Activated CD4-positive, alpha-beta T cell treated with anti-CD3 and anti-CD28 coated beads, Interleukin-2, amount 10 ng/mL, durations not matched to agents 7 days and 5 days (primary cell): ENCODE measurements at regions not wholly inside any gene's neighbourhood (a gene's known extent, or its start where the extent isn't known, plus 50 kb on each side); places are given as distances from the start of the nearest gene placed in this dataset.

Source experiments
- CTCF ChIA-PET: fragments of 350-600 bp; sonication (Branson Sonifier 250); formaldehyde crosslinking; loops from one replicate; lab custom pipeline; 2021; ENCODE audit warnings: antibody characterized with exemption; lab: Charles Lee
- POLR2A ChIA-PET: fragments of 350-600 bp; sonication (Branson Sonifier 250); formaldehyde crosslinking; loops from one replicate; lab custom pipeline; 2021; ENCODE audit warnings: antibody characterized with exemption; lab: Charles Lee
- DNase-seq: peaks from one replicate; pipeline ENCODE4 v3.0.0-alpha.2; 2020
- H3K27ac Mint-ChIP-seq: one replicate; pipeline ENCODE4 v1.8.0; 2021; ENCODE audit warnings: mild to moderate bottlenecking, moderate library complexity, mixed read lengths
- H3K27me3 Mint-ChIP-seq: one replicate; pipeline ENCODE4 v1.8.0; 2021; ENCODE audit warnings: mixed read lengths
- H3K36me3 Mint-ChIP-seq: one replicate; pipeline ENCODE4 v1.8.0; 2021; ENCODE audit warnings: low read depth, mixed read lengths
- H3K4me1 Mint-ChIP-seq: one replicate; pipeline ENCODE4 v1.8.0; 2021; ENCODE audit warnings: mixed read lengths
- H3K4me3 Mint-ChIP-seq: one replicate; pipeline ENCODE4 v1.8.0; 2021; ENCODE audit warnings: mild to moderate bottlenecking, moderate library complexity, mixed read lengths
- H3K9me3 Mint-ChIP-seq: one replicate; pipeline ENCODE4 v1.8.0; 2021; ENCODE audit warnings: mixed read lengths

- H3K27ac Mint-ChIP-seq = no peak overlapping the region
- ChIA-PET POLR2A (no interaction called here), CTCF (interaction anchor here (1.1 kb wide), 1 partner anchor 32 kb away, joined by 3 read pairs; no protein-coding TSS in a partner anchor)
- H3K27me3 Mint-ChIP-seq = no peaks in the 10 kb centered on the region
- H3K4me3 Mint-ChIP-seq = no peak overlapping the region
- no peak for DNase-seq
- no peaks in the 10 kb centered on the region for H3K4me1 Mint-ChIP-seq
- H3K36me3 Mint-ChIP-seq = no peaks in the 10 kb centered on the region
- no peaks in the 10 kb centered on the region for H3K9me3 Mint-ChIP-seq
Measured at GRCh38 chr3:148083526-148084182, 614.0 kb upstream of the AGTR1 start.

- Mint-ChIP-seq H3K27me3 (no peaks in the 10 kb centered on the region), H3K9me3 (no peaks in the 10 kb centered on the region), H3K36me3 (no peaks in the 10 kb centered on the region), H3K27ac (no peak overlapping the region), H3K4me1 (no peaks in the 10 kb centered on the region), H3K4me3 (no peak overlapping the region)
- ChIA-PET POLR2A (no interaction called here), CTCF (no interaction called here)
- no peak for DNase-seq
Measured at GRCh38 chr3:148084931-148085330, 612.8 kb upstream of the AGTR1 start.

- ChIA-PET POLR2A (no interaction called here), CTCF (no interaction called here)
- Mint-ChIP-seq H3K9me3 (no peaks in the 10 kb centered on the region), H3K27me3 (no peaks in the 10 kb centered on the region), H3K4me3 (no peak overlapping the region), H3K27ac (no peak overlapping the region), H3K4me1 (no peaks in the 10 kb centered on the region), H3K36me3 (no peaks in the 10 kb centered on the region)
- no peak for DNase-seq
Measured at GRCh38 chr3:148087601-148088371, 609.9 kb upstream of the AGTR1 start.

- CTCF ChIA-PET = no interaction called here
- POLR2A ChIA-PET = no interaction called here
Measured at GRCh38 chr3:148089171-148089570, 608.5 kb upstream of the AGTR1 start.

GRCh38 chr3:148090156-148090555 lies 607.5 kb upstream of the AGTR1 start:
- no peaks in the 10 kb centered on the region for H3K27me3 Mint-ChIP-seq
- H3K27ac Mint-ChIP-seq = no peak overlapping the region
- no peak for DNase-seq
- no peaks in the 10 kb centered on the region for H3K4me1 Mint-ChIP-seq
- CTCF ChIA-PET = no interaction called here
- POLR2A ChIA-PET = no interaction called here
- H3K4me3 Mint-ChIP-seq = no peak overlapping the region
- no peaks in the 10 kb centered on the region for H3K36me3 Mint-ChIP-seq
- no peaks in the 10 kb centered on the region for H3K9me3 Mint-ChIP-seq

More at GRCh38 chr3:148089171-148089570, 608.5 kb upstream of the AGTR1 start:
- H3K27ac Mint-ChIP-seq = no peak overlapping the region
- no peaks in the 10 kb centered on the region for H3K9me3 Mint-ChIP-seq
- H3K4me1 Mint-ChIP-seq = no peaks in the 10 kb centered on the region
- DNase-seq = no peak
- H3K4me3 Mint-ChIP-seq = no peak overlapping the region
- no peaks in the 10 kb centered on the region for H3K36me3 Mint-ChIP-seq
- no peaks in the 10 kb centered on the region for H3K27me3 Mint-ChIP-seq

GRCh38 chr3:148092624-148093347 lies 604.9 kb upstream of the AGTR1 start:
- no peak overlapping the region for H3K4me3 Mint-ChIP-seq
- no peak overlapping the region for H3K27ac Mint-ChIP-seq
- H3K27me3 Mint-ChIP-seq = no peaks in the 10 kb centered on the region
- no peaks in the 10 kb centered on the region for H3K4me1 Mint-ChIP-seq
- no peaks in the 10 kb centered on the region for H3K36me3 Mint-ChIP-seq
- ChIA-PET POLR2A (no interaction called here), CTCF (interaction anchor here (0.6 kb wide), 1 partner anchor 483 kb away, joined by 3 read pairs; no protein-coding TSS in a partner anchor)
- DNase-seq = no peak
- no peaks in the 10 kb centered on the region for H3K9me3 Mint-ChIP-seq

GRCh38 chr3:148093753-148094152 lies 604.0 kb upstream of the AGTR1 start:
- H3K27ac Mint-ChIP-seq = no peak overlapping the region
- H3K27me3 Mint-ChIP-seq = no peaks in the 10 kb centered on the region
- ChIA-PET CTCF (no interaction called here), POLR2A (no interaction called here)
- H3K9me3 Mint-ChIP-seq = no peaks in the 10 kb centered on the region
- no peak for DNase-seq
- H3K4me3 Mint-ChIP-seq = no peak overlapping the region
- no peaks in the 10 kb centered on the region for H3K36me3 Mint-ChIP-seq
- H3K4me1 Mint-ChIP-seq = no peaks in the 10 kb centered on the region

GRCh38 chr3:148095962-148096361 lies 601.7 kb upstream of the AGTR1 start:
- no peak for DNase-seq
- no peaks in the 10 kb centered on the region for H3K36me3 Mint-ChIP-seq
- H3K4me1 Mint-ChIP-seq = no peaks in the 10 kb centered on the region
- ChIA-PET CTCF (no interaction called here), POLR2A (no interaction called here)
- no peak overlapping the region for H3K4me3 Mint-ChIP-seq
- H3K9me3 Mint-ChIP-seq = no peaks in the 10 kb centered on the region
- H3K27ac Mint-ChIP-seq = no peak overlapping the region
- H3K27me3 Mint-ChIP-seq = no peaks in the 10 kb centered on the region

GRCh38 chr3:148100476-148100875 lies 597.2 kb upstream of the AGTR1 start:
- Mint-ChIP-seq H3K9me3 (no peaks in the 10 kb centered on the region), H3K27me3 (no peaks in the 10 kb centered on the region), H3K27ac (no peak overlapping the region), H3K4me1 (no peaks in the 10 kb centered on the region), H3K4me3 (no peak overlapping the region), H3K36me3 (no peaks in the 10 kb centered on the region)
- DNase-seq = no peak
- ChIA-PET POLR2A (no interaction called here), CTCF (no interaction called here)

GRCh38 chr3:148101061-148101460 lies 596.6 kb upstream of the AGTR1 start:
- Mint-ChIP-seq H3K27me3 (no peaks in the 10 kb centered on the region), H3K9me3 (no peaks in the 10 kb centered on the region), H3K27ac (no peak overlapping the region), H3K4me3 (no peak overlapping the region), H3K36me3 (no peaks in the 10 kb centered on the region), H3K4me1 (no peaks in the 10 kb centered on the region)
- ChIA-PET POLR2A (no interaction called here), CTCF (no interaction called here)
- no peak for DNase-seq

- Mint-ChIP-seq H3K36me3 (no peaks in the 10 kb centered on the region), H3K9me3 (no peaks in the 10 kb centered on the region), H3K4me3 (no peak overlapping the region), H3K4me1 (no peaks in the 10 kb centered on the region), H3K27ac (no peak overlapping the region), H3K27me3 (no peaks in the 10 kb centered on the region)
- no peak for DNase-seq
- POLR2A ChIA-PET = no interaction called here
- CTCF ChIA-PET = no interaction called here
Measured at GRCh38 chr3:148102156-148102555, 595.5 kb upstream of the AGTR1 start.

GRCh38 chr3:148106062-148106461 lies 591.6 kb upstream of the AGTR1 start:
- Mint-ChIP-seq H3K27me3 (no peaks in the 10 kb centered on the region), H3K9me3 (no peaks in the 10 kb centered on the region), H3K27ac (no peak overlapping the region), H3K36me3 (no peaks in the 10 kb centered on the region), H3K4me3 (no peak overlapping the region), H3K4me1 (no peaks in the 10 kb centered on the region)
- POLR2A ChIA-PET = no interaction called here
- DNase-seq = no peak
- CTCF ChIA-PET = no interaction called here

- no peak for DNase-seq
- Mint-ChIP-seq H3K27me3 (no peaks in the 10 kb centered on the region), H3K27ac (no peak overlapping the region), H3K36me3 (no peaks in the 10 kb centered on the region), H3K4me3 (no peak overlapping the region), H3K9me3 (peaks cover 3% of the 10 kb centered on the region), H3K4me1 (no peaks in the 10 kb centered on the region)
- ChIA-PET POLR2A (no interaction called here), CTCF (no interaction called here)
Measured at GRCh38 chr3:148126956-148127355, 570.7 kb upstream of the AGTR1 start.
